Smooth muscle cell (in vitro differentiated cells): ENCODE measurements at regions not wholly inside any gene's neighbourhood (a gene's known extent, or its start where the extent isn't known, plus 50 kb on each side); places are given as distances from the start of the nearest gene placed in this dataset.
"Not testable (repeated sequence)": the region's sequence is repeated elsewhere in the genome, so short reads cannot be mapped to it uniquely, and the experiment has no call there.

ENCODE experiments used
- DNase-seq: peaks from one replicate; lab custom pipeline; 2025; ENCODE audit not compliant: unreplicated experiment; lab: John Stamatoyannopoulos, UW
- H2AFZ ChIP-seq: fragments of 200-600 bp; sonication (generic); 2 replicates; pipeline ENCODE4 v1.6.0; 2016; ENCODE audit warnings: antibody characterized with exemption, low read depth, mild to moderate bottlenecking
- H3F3A ChIP-seq: fragments of 200-600 bp; sonication (generic); 2 replicates; pipeline ENCODE4 v1.6.0; 2017; ENCODE audit warnings: antibody characterized with exemption, low read depth
- H3K27ac ChIP-seq: fragments of 200-600 bp; sonication (generic); 2 replicates; pipeline ENCODE4 v1.5.1; 2016; ENCODE audit warnings: low read depth, mild to moderate bottlenecking
- H3K27me3 ChIP-seq: fragments of 200-600 bp; sonication (generic); 2 replicates; pipeline ENCODE4 v1.6.1; 2016; ENCODE audit warnings: low read depth, mild to moderate bottlenecking
- H3K36me3 ChIP-seq: fragments of 200-600 bp; sonication (generic); 2 replicates; pipeline ENCODE4 v1.5.1; 2016; ENCODE audit warnings: low read depth
- H3K4me1 ChIP-seq: fragments of 200-600 bp; sonication (generic); 2 replicates; pipeline ENCODE4 v1.5.1; 2016; ENCODE audit warnings: low read depth
- H3K4me2 ChIP-seq: fragments of 200-600 bp; sonication (generic); 2 replicates; pipeline ENCODE4 v1.6.0; 2016; ENCODE audit warnings: mild to moderate bottlenecking
- H3K4me3 ChIP-seq: fragments of 200-600 bp; sonication (generic); 2 replicates; pipeline ENCODE4 v1.5.1; 2016; ENCODE audit warnings: mild to moderate bottlenecking
- H3K79me2 ChIP-seq: fragments of 200-600 bp; sonication (generic); 2 replicates; pipeline ENCODE4 v1.6.0; 2016; ENCODE audit warnings: low read depth, mild to moderate bottlenecking
- H3K9ac ChIP-seq: fragments of 200-600 bp; sonication (generic); 2 replicates; pipeline ENCODE4 v1.6.0; 2016; ENCODE audit warnings: low read depth
- H3K9me3 ChIP-seq: fragments of 200-600 bp; sonication (generic); replicated peaks from 2 replicates; pipeline ENCODE4 v1.5.1; 2016; ENCODE audit warnings: low read depth
- H4K20me1 ChIP-seq: fragments of 200-600 bp; sonication (generic); 2 replicates; pipeline ENCODE4 v1.6.0; 2016; ENCODE audit warnings: low read depth
- CTCF ChIP-seq: fragments of 200-600 bp; sonication (generic); IDR thresholded peaks from 2 replicates; pipeline ENCODE4 v1.5.1; 2017; ENCODE audit warnings: borderline replicate concordance, mild to moderate bottlenecking, antibody characterized with exemption; ENCODE audit not compliant: insufficient read depth, poor library complexity, severe bottlenecking
- WGBS: methylation state at CpG from one replicate; pipeline ENCODE4 v1.1.7; 2016; ENCODE audit warnings: low lambda C conversion rate; 5-methylcytosine and 5-hydroxymethylcytosine counted together

DNA sequence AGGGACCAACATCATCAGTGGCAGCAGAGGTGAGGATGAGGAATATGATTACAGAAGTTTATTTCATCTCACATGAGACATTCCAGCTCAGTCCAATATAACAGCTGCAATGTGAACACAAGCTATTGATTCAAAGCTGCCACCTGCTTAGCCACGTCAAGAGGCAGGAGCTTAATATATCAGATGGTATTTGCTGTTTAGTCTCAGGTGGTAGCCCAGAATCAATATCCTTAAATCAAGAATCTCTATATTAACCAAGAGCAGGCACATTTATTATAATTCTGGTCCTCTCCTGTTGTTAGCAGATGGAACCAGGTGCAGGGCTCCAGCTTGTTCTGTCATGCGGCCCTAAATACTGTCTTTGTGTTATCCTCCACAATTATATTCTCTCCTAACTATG, 431.6 kb downstream of the ICE1 start:
- WGBS, result 90% methylated on average over 2 of the region's 2 CpGs
- Histone ChIP-seq H3K4me1 (no peaks in the 10 kb centered on the region), H3K36me3 (no peaks in the 10 kb centered on the region), H3K9ac (no peak overlapping the region), H3F3A (no peaks in the 10 kb centered on the region), H2AFZ (no peak overlapping the region), H3K9me3 (no peaks in the 10 kb centered on the region), H3K4me2 (no peak overlapping the region), H3K79me2 (no peaks in the 10 kb centered on the region), H3K27ac (no peak overlapping the region), H3K27me3 (no peaks in the 10 kb centered on the region), H4K20me1 (no peaks in the 10 kb centered on the region), H3K4me3 (no peak overlapping the region)
- TF ChIP-seq CTCF, result no peak
- no peak for DNase-seq

- no peak overlapping the region for H2AFZ ChIP-seq
- no peak for DNase-seq
- no peak overlapping the region for H3K27ac ChIP-seq
- H3K4me2 ChIP-seq, result no peak overlapping the region
- no peaks in the 10 kb centered on the region for H3K79me2 ChIP-seq
- H4K20me1 ChIP-seq, result no peaks in the 10 kb centered on the region
- no peaks in the 10 kb centered on the region for H3K9me3 ChIP-seq
- no peak overlapping the region for H3K4me3 ChIP-seq
- no peaks in the 10 kb centered on the region for H3K27me3 ChIP-seq
- no peak overlapping the region for H3K9ac ChIP-seq
- H3F3A ChIP-seq, result no peaks in the 10 kb centered on the region
- TF ChIP-seq CTCF, result no peak
- H3K4me1 ChIP-seq, result no peaks in the 10 kb centered on the region
- WGBS, result 93% methylated on average over 12 of the region's 12 CpGs
- H3K36me3 ChIP-seq, result no peaks in the 10 kb centered on the region
Measured at GRCh38 chr5:5838493-5838892, 416.0 kb downstream of the ICE1 start.

DNA sequence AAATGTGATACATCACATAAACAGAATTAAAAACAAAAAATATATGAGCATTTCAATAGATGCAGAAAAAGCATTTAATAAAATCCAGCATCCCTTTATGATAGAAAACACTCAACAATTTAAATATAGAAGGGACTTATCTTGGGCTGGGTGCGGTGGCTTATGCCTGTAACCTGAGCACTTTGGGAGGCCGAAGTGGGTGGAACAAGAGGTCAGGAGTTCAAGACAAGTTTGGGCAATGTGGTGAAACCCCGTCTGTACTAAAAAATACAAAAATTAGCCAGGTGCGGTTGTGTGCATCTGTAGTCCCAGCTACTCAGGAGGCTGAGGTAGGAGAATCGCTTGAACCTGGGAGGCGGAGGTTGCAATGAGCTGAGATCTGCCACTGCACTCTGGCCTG, 409.1 kb downstream of the ICE1 start:
- not testable (repeated sequence) for H3K4me1 ChIP-seq, H2AFZ ChIP-seq, H3K4me2 ChIP-seq, H4K20me1 ChIP-seq, H3K36me3 ChIP-seq, H3K9ac ChIP-seq, H3K27me3 ChIP-seq, H3F3A ChIP-seq, H3K79me2 ChIP-seq, DNase-seq, H3K4me3 ChIP-seq, H3K27ac ChIP-seq, H3K9me3 ChIP-seq
- WGBS, result 95% methylated on average over 6 of the region's 6 CpGs

GRCh38 chr5:5828619-5829018, 406.1 kb downstream of the ICE1 start:
- no peaks in the 10 kb centered on the region for H3K9me3 ChIP-seq

More at GRCh38 chr5:5828619-5829018, 406.1 kb downstream of the ICE1 start:
- no peaks in the 10 kb centered on the region for H3K27me3 ChIP-seq
- H3K4me1 ChIP-seq, result peaks cover 9% of the 10 kb centered on the region
- no peak for DNase-seq
- H3K9ac ChIP-seq, result no peak overlapping the region
- H3K27ac ChIP-seq, result no peak overlapping the region
- H3K4me3 ChIP-seq, result no peak overlapping the region
- 95% methylated on average over 5 of the region's 5 CpGs for WGBS
- no peak overlapping the region for H3K4me2 ChIP-seq
- no peaks in the 10 kb centered on the region for H3F3A ChIP-seq
- TF ChIP-seq CTCF, result no peak
- H3K36me3 ChIP-seq, result no peaks in the 10 kb centered on the region
- no peaks in the 10 kb centered on the region for H3K79me2 ChIP-seq
- no peaks in the 10 kb centered on the region for H4K20me1 ChIP-seq
- H2AFZ ChIP-seq, result no peak overlapping the region
